Gastroesophageal sphincter (tissue), 3 donors: ENCODE measurements at regions not wholly inside any gene's neighbourhood (a gene's known extent, or its start where the extent isn't known, plus 50 kb on each side); places are given as distances from the start of the nearest gene placed in this dataset.

Experiments used
- CTCF ChIP-seq, 4 experiments: fragments of 200-600 bp in 2 of 4; fragments of 450-650 bp in 2 of 4; sonication (generic) in 1 of 4; IDR thresholded peaks; one replicate each; pipeline ENCODE4 v1.5.1; 2017 to 2019; ENCODE audit warnings: antibody characterized with exemption in 4 of 4, mild to moderate bottlenecking in 2 of 4, moderate library complexity in 2 of 4
- EP300 ChIP-seq: sonication (generic); formaldehyde crosslinking; IDR thresholded peaks from one replicate; pipeline ENCODE4 v1.6.1; 2017; ENCODE audit warnings: antibody characterized with exemption, mild to moderate bottlenecking
- POLR2AphosphoS5 ChIP-seq: sonication (generic); formaldehyde crosslinking; IDR thresholded peaks from one replicate; pipeline ENCODE4 v1.6.1; 2017; ENCODE audit warnings: antibody characterized with exemption

GRCh38 chrX:115449742-115450141 lies 111.2 kb upstream of the PLS3 start:
- TF ChIP-seq CTCF (IDR thresholded peaks at IDR 0.05) (no peak), POLR2AphosphoS5 (peak; percentile 67), EP300 (no peak)
